Lower leg skin (tissue), 4 donors: ENCODE measurements at regions not wholly inside any gene's neighbourhood (a gene's known extent, or its start where the extent isn't known, plus 50 kb on each side); places are given as distances from the start of the nearest gene placed in this dataset.

Experiments used
- DNase-seq, 2 donors: peaks; one replicate each; pipeline ENCODE4 v3.0.0-alpha.2; 2019; ENCODE audit warnings: low spot score in 2 of 2
- H3K4me3 ChIP-seq: fragments of 200-600 bp; sonication (generic); 2 replicates; pipeline ENCODE4 v1.5.1; 2017; ENCODE audit warnings: mild to moderate bottlenecking, low read depth; ENCODE audit not compliant: poor library complexity, severe bottlenecking
- POLR2A ChIP-seq, 2 donors: fragments of 450-650 bp; IDR thresholded peaks; one replicate each; pipeline ENCODE4 v1.6.1; 2016 to 2017; ENCODE audit warnings: antibody characterized with exemption in 2 of 2, mild to moderate bottlenecking in 1 of 2, moderate library complexity in 1 of 2
- WGBS, 2 donors: methylation state at CpG; one replicate each; pipeline ENCODE4 v1.1.5; 2018; 5-methylcytosine and 5-hydroxymethylcytosine counted together
- intact Hi-C: fragments of 100-400 bp; cut with DNase I; formaldehyde crosslinking; loops from one replicate; pipeline ENCODE4 v1.15.0; 2023; ENCODE audit warnings: low total_unique reads
- TF ChIP-seq, protein P1 (sequence below), 3 donors: fragments of 450-650 bp; IDR thresholded peaks; one replicate each; pipeline ENCODE4 v1.5.1; 2016; ENCODE audit warnings: antibody characterized with exemption in 3 of 3, mild to moderate bottlenecking in 3 of 3, moderate library complexity in 2 of 3

DNA sequence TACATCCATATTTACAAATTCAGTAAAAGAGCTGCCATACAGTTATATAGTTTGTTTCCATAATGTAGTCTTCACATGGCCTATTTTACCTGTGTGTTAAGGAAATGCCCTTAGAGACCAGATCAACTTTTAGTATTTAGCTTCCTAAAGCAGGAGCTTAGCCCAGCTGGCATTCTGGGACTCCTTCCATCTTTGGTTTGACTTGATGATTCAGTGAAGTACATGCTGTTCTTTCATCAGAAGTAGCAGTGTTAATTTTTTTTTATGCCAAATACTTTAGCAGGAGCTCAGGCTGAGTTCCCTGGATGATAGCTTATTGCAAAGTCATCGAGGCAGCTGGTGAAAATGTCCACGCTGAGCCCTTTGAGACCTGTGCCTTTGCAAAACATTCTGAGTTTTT is 101.0 kb downstream of the FOXG1 start:
- intact Hi-C loops = no loop called here
- DNase-seq = no peak
- no peak overlapping the region for H3K4me3 ChIP-seq
- WGBS, 2 donors = 74 to 76% methylated on average over 2 of the region's 2 CpGs
- no peak for TF ChIP-seq POLR2A (IDR thresholded peaks at IDR 0.05)
- TF ChIP-seq, protein P1, sequence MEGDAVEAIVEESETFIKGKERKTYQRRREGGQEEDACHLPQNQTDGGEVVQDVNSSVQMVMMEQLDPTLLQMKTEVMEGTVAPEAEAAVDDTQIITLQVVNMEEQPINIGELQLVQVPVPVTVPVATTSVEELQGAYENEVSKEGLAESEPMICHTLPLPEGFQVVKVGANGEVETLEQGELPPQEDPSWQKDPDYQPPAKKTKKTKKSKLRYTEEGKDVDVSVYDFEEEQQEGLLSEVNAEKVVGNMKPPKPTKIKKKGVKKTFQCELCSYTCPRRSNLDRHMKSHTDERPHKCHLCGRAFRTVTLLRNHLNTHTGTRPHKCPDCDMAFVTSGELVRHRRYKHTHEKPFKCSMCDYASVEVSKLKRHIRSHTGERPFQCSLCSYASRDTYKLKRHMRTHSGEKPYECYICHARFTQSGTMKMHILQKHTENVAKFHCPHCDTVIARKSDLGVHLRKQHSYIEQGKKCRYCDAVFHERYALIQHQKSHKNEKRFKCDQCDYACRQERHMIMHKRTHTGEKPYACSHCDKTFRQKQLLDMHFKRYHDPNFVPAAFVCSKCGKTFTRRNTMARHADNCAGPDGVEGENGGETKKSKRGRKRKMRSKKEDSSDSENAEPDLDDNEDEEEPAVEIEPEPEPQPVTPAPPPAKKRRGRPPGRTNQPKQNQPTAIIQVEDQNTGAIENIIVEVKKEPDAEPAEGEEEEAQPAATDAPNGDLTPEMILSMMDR (IDR thresholded peaks at IDR 0.05) = no peak

DNA sequence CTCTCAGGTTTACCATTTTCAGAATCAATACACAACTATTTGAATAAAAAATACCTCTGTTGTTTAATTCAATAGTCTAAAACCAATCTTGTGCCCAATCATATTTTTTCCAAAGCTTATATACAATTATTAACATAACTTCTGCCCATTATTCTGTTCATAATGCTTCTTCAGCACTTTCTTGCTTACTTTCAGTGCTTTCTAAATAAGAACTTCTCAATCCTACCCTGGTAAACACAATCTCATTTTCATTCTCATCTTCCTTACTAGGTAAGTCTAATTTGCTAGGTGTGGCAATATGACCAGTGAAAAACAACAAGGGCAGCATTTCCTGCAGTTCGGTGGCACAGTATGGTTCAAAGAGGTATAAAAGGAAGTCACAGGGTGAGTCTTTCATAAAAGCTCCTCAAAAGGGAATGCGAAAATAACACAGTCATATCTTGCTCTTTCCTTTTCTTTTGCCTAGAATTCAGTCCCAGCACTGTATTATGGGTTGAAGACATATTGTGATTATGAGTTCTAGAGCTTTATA is 103.5 kb downstream of the FOXG1 start:
- H3K4me3 ChIP-seq = no peak overlapping the region
- intact Hi-C loops = no loop called here
- 68% methylated on average over 2 of the region's 2 CpGs for WGBS, 2 donors
- no peak for TF ChIP-seq POLR2A (IDR thresholded peaks at IDR 0.05)
- TF ChIP-seq, protein P1 (IDR thresholded peaks at IDR 0.05) = no peak
- DNase-seq = no peak

DNA sequence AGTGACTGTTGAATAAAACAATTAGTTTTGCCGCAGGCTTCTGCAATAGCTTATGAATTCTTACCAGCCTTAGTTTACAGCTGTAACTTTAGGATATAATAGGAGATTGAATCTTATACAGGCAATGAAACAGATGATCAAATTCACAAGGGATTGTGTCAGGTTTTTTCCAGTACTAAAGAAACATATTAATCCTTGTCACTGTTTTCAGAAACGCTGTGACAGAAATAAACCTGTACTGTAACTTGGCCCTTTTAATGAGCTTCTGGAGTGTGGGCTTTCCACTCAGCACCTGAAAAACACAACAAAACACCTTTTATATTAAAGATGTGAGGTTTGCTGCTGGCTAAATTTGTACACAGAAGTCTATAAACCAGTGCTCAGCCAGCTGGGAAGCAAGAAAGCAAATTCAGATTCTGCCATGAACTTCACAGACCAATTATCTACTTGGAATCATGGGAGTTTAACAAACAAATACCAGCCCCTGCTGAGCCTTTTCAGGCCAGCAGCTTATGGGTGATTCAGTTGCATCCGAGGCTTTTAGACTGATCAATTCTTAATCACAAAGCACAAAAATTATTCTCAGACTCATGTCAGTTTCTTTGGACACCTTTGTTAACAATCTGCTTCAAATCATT is 109.5 kb downstream of the FOXG1 start:
- no peak for DNase-seq
- no peak overlapping the region for H3K4me3 ChIP-seq
- no peak for TF ChIP-seq POLR2A (IDR thresholded peaks at IDR 0.05)
- TF ChIP-seq, protein P1 (IDR thresholded peaks at IDR 0.05) = no peak
- intact Hi-C loops = no loop called here
- WGBS, 2 donors = 51 to 53% methylated on average over 3 of the region's 3 CpGs

- TF ChIP-seq, protein P1 (IDR thresholded peaks at IDR 0.05) = no peak
- no peak for TF ChIP-seq POLR2A (IDR thresholded peaks at IDR 0.05)
- no peak for DNase-seq
- intact Hi-C loops = no loop called here
- WGBS, 2 donors = 74 to 76% methylated on average over 4 of the region's 4 CpGs
- no peak overlapping the region for H3K4me3 ChIP-seq
Measured at GRCh38 chr14:28876572-28876945, 110.0 kb downstream of the FOXG1 start.

GRCh38 chr14:28877923-28878322 is 111.3 kb downstream of the FOXG1 start:
- DNase-seq = no peak
- intact Hi-C loops = no loop called here
- no peak overlapping the region for H3K4me3 ChIP-seq
- no peak for TF ChIP-seq POLR2A (IDR thresholded peaks at IDR 0.05)
- TF ChIP-seq, protein P1 (IDR thresholded peaks at IDR 0.05) = no peak

DNA sequence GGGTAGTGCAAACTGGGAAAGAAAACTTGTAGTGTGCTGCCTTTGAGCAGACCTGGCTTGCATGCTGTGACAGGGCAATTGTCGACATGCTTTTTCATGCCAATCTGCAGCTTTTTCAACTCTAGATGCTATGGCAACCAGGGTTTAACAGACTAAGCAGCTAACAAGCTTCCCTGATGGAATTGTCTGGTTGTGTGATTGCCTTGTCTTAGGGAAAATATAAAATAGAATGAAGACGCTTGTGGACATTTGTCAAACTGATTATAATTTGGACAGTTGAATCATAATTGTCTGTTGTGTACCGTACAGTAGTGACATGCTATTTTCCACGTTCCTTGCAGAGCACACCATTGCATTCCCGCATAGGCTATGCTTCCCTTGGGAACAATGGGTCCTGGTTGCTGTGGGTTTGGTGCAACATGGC is 113.0 kb downstream of the FOXG1 start:
- no peak for DNase-seq

More for the DNA sequence above, 113.0 kb downstream of the FOXG1 start:
- intact Hi-C loops = no loop called here
- TF ChIP-seq, protein P1 (IDR thresholded peaks at IDR 0.05) = no peak
- TF ChIP-seq POLR2A (IDR thresholded peaks at IDR 0.05) = no peak
- 42 to 51% methylated on average over 5 of the region's 5 CpGs for WGBS, 2 donors
- no peak overlapping the region for H3K4me3 ChIP-seq
